ENCODE measurements at regions not wholly inside any gene's neighbourhood (a gene's known extent, or its start where the extent isn't known, plus 50 kb on each side); places are given as distances from the start of the nearest gene placed in this dataset.

DNA sequence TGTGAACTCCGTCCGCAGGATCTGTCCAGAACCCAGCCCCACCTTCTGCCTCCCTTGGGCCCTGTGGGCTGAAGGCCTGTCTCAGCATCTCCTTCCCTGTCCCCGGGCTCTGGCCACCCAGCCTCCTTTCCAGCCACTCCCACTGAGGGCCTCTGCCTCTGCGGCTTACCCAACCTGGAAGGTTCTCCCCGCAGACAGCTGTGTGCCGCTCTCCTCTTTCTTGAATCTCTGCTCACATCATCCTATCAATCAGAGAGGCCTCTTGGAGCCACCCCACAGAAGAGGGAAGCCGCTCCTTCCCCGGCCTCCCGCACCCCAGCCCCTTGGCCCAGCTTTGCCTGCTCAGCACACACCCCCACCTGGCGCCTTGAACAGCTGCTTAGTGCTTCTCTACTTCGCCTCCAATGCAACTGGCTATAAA lies 81.5 kb upstream of the UNC5A start:
- TF ChIP-seq, protein P1, sequence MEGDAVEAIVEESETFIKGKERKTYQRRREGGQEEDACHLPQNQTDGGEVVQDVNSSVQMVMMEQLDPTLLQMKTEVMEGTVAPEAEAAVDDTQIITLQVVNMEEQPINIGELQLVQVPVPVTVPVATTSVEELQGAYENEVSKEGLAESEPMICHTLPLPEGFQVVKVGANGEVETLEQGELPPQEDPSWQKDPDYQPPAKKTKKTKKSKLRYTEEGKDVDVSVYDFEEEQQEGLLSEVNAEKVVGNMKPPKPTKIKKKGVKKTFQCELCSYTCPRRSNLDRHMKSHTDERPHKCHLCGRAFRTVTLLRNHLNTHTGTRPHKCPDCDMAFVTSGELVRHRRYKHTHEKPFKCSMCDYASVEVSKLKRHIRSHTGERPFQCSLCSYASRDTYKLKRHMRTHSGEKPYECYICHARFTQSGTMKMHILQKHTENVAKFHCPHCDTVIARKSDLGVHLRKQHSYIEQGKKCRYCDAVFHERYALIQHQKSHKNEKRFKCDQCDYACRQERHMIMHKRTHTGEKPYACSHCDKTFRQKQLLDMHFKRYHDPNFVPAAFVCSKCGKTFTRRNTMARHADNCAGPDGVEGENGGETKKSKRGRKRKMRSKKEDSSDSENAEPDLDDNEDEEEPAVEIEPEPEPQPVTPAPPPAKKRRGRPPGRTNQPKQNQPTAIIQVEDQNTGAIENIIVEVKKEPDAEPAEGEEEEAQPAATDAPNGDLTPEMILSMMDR (IDR thresholded peaks at IDR 0.05), result no peak
- no peak for TF ChIP-seq POLR2A (IDR thresholded peaks at IDR 0.05)

Data from right lobe of liver (tissue), 4 donors.